B cell (primary cell): ENCODE measurements at regions not wholly inside any gene's neighbourhood (a gene's known extent, or its start where the extent isn't known, plus 50 kb on each side); places are given as distances from the start of the nearest gene placed in this dataset.

Experiments
- ATAC-seq: fragments of 200-7000 bp; cut with Tn5 transposase; one replicate; pipeline ENCODE4 v1.10.0; 2021; ENCODE audit warnings: low read depth, mild to moderate bottlenecking, moderate number of reproducible peaks, moderate library complexity
- CTCF ChIA-PET: fragments of 350-600 bp; sonication (Branson Sonifier 250); formaldehyde crosslinking; loops from one replicate; lab custom pipeline; 2021; ENCODE audit warnings: antibody characterized with exemption, inconsistent platforms; lab: Charles Lee
- POLR2A ChIA-PET: fragments of 350-600 bp; sonication (Branson Sonifier 250); formaldehyde crosslinking; loops from one replicate; lab custom pipeline; 2021; ENCODE audit warnings: antibody characterized with exemption; lab: Charles Lee
- DNase-seq: peaks from one replicate; pipeline ENCODE4 v3.0.0; 2013
- H2AFZ ChIP-seq: 2 replicates; pipeline ENCODE4 v1.6.1; 2012; ENCODE audit warnings: mild to moderate bottlenecking, low read depth, low read length; ENCODE audit not compliant: insufficient read depth, poor library complexity, severe bottlenecking
- H3K27ac ChIP-seq, 2 donors: 1 replicate in 1 of 2; 2 replicates in 1 of 2; pipeline ENCODE4 v1.5.1; 2012 to 2013; ENCODE audit warnings: low read length in 2 of 2, mild to moderate bottlenecking in 2 of 2, moderate library complexity in 1 of 2
- H3K27me3 ChIP-seq, 4 experiments: fragments of 200-600 bp in 1 of 4; sonication (generic) in 1 of 4; replicated peaks in 1 of 4; 1 replicate in 2 of 4; 2 replicates in 2 of 4; pipeline versions ENCODE4 v1.6.1 to v1.7.0; 2013 to 2016; ENCODE audit warnings: low read length in 3 of 4, mild to moderate bottlenecking in 2 of 4, mixed read lengths in 1 of 4, moderate library complexity in 1 of 4; ENCODE audit not compliant: insufficient read depth in 4 of 4, control insufficient read depth in 3 of 4; ENCODE audit errors: control extremely low read depth in 1 of 4
- H3K36me3 ChIP-seq, 2 experiments: replicated peaks in 1 of 2; 1 replicate in 1 of 2; 2 replicates in 1 of 2; pipeline versions ENCODE4 v1.6.1 to v1.7.1; 2013; ENCODE audit warnings: low read length in 1 of 2; ENCODE audit not compliant: insufficient read depth in 2 of 2, control insufficient read depth in 1 of 2; ENCODE audit errors: control extremely low read depth in 1 of 2, extremely low read depth in 1 of 2
- H3K4me1 ChIP-seq, 2 donors: fragments of 200-600 bp in 1 of 2; sonication (generic) in 1 of 2; 1 replicate in 1 of 2; 2 replicates in 1 of 2; pipeline versions ENCODE4 v1.5.1 to v1.6.1; 2013 to 2017; ENCODE audit warnings: low read length in 2 of 2; ENCODE audit not compliant: control insufficient read depth in 2 of 2, insufficient read depth in 2 of 2
- H3K4me2 ChIP-seq: replicated peaks from 2 replicates; pipeline ENCODE3; 2012; ENCODE audit warnings: mild to moderate bottlenecking, low read depth, low read length; ENCODE audit not compliant: poor library complexity, severe bottlenecking
- H3K4me3 ChIP-seq, 5 experiments: fragments of 200-600 bp in 1 of 5; sonication (generic) in 1 of 5; 1 replicate in 3 of 5; 2 replicates in 2 of 5; pipeline versions ENCODE4 v1.5.1 to v1.7.0; 2011 to 2016; ENCODE audit warnings: low read length in 4 of 5, mild to moderate bottlenecking in 4 of 5, low read depth in 2 of 5, control low read depth in 1 of 5, moderate library complexity in 1 of 5; ENCODE audit not compliant: insufficient read depth in 1 of 5; ENCODE audit errors: control extremely low read depth in 1 of 5, extremely low read depth in 1 of 5
- H3K79me2 ChIP-seq: fragments of 200-600 bp; sonication (generic); one replicate; pipeline ENCODE4 v1.6.0; 2016; ENCODE audit warnings: low read length; ENCODE audit not compliant: control insufficient read depth, insufficient read depth
- H3K9ac ChIP-seq: fragments of 200-600 bp; sonication (generic); 2 replicates; pipeline ENCODE4 v1.6.1; 2017; ENCODE audit warnings: mild to moderate bottlenecking, low read length, moderate library complexity
- H3K9me3 ChIP-seq, 3 donors: one replicate each; pipeline versions ENCODE4 v1.6.1 to v1.7.1; 2013; ENCODE audit warnings: low read length in 2 of 3; ENCODE audit not compliant: control insufficient read depth in 2 of 3, insufficient read depth in 1 of 3; ENCODE audit errors: control extremely low read depth in 1 of 3
- H4K20me1 ChIP-seq: 2 replicates; pipeline ENCODE4 v1.6.0; 2012; ENCODE audit warnings: mild to moderate bottlenecking, low read length; ENCODE audit not compliant: insufficient read depth, control insufficient read depth, poor library complexity, severe bottlenecking
- H3K27ac Mint-ChIP-seq: one replicate; pipeline ENCODE4 v1.8.0; 2021; ENCODE audit warnings: mixed read lengths
- H3K27me3 Mint-ChIP-seq: one replicate; pipeline ENCODE4 v1.8.0; 2021; ENCODE audit warnings: mixed read lengths
- H3K4me1 Mint-ChIP-seq: one replicate; pipeline ENCODE4 v1.8.0; 2021; ENCODE audit warnings: mixed read lengths
- H3K4me3 Mint-ChIP-seq: one replicate; pipeline ENCODE4 v1.8.0; 2021; ENCODE audit warnings: mixed read lengths
- H3K9me3 Mint-ChIP-seq: one replicate; pipeline ENCODE4 v1.8.0; 2022; ENCODE audit warnings: mixed read lengths; ENCODE audit not compliant: insufficient read depth
- CTCF ChIP-seq: fragments of 200-600 bp; IDR thresholded peaks from one replicate; pipeline ENCODE4 v1.8.0; 2022; ENCODE audit warnings: antibody characterized with exemption, mild to moderate bottlenecking
- EZH2 ChIP-seq: IDR thresholded peaks from 2 replicates; pipeline ENCODE4 v1.6.1; 2012; ENCODE audit warnings: borderline replicate concordance, low read depth, mild to moderate bottlenecking, moderate library complexity, low read length; ENCODE audit not compliant: insufficient read depth, poor library complexity, severe bottlenecking
- WGBS: methylation state at CpG from one replicate; pipeline ENCODE4 v1.1.5; 2013; ENCODE audit warnings: missing lambda C conversion rate; ENCODE audit not compliant: insufficient coverage; 5-methylcytosine and 5-hydroxymethylcytosine counted together
- intact Hi-C: fragments of 100-400 bp; cut with micrococcal nuclease; formaldehyde crosslinking; loops from one replicate; pipeline ENCODE4 v1.10.0; 2022

- intact Hi-C loops = no loop called here
- Histone ChIP-seq H3K9ac (no peak overlapping the region), H3K27ac (no peak overlapping the region), H4K20me1 (no peaks in the 10 kb centered on the region), H2AFZ (no peak overlapping the region), H3K27me3 (no peaks in the 10 kb centered on the region), H3K36me3 (no peaks in the 10 kb centered on the region), H3K4me1 (no peaks in the 10 kb centered on the region), H3K4me3 (no peak overlapping the region), H3K79me2 (no peaks in the 10 kb centered on the region), H3K4me2 (no peak overlapping the region), H3K9me3 (peaks cover 0 to 8% (median 0%) of the 10 kb centered on the region in 3 donors)
- ATAC-seq (no peak), DNase-seq (no peak)
- ChIA-PET POLR2A (no interaction called here), CTCF (no interaction called here)
- Mint-ChIP-seq H3K9me3 (peaks cover 3% of the 10 kb centered on the region), H3K27ac (no peak overlapping the region), H3K4me1 (no peaks in the 10 kb centered on the region), H3K27me3 (no peaks in the 10 kb centered on the region), H3K4me3 (no peak overlapping the region)
- TF ChIP-seq CTCF = no peak
- no peak for TF ChIP-seq EZH2
- no CpG with 5 or more reads among the region's 2 CpGs for WGBS
These were observed 370.5 kb downstream of the ACTR3B start for GRCh38 chr7:153130052-153130451.

GRCh38 chr7:153151766-153152165 lies 392.2 kb downstream of the ACTR3B start:
- DNase-seq (no peak), ATAC-seq (no peak)
- Histone ChIP-seq H3K4me1 (no peaks in the 10 kb centered on the region), H2AFZ (no peak overlapping the region), H3K4me2 (no peak overlapping the region), H4K20me1 (no peaks in the 10 kb centered on the region), H3K27me3 (no peaks in the 10 kb centered on the region), H3K36me3 (no peaks in the 10 kb centered on the region), H3K4me3 (no peak overlapping the region), H3K79me2 (no peaks in the 10 kb centered on the region), H3K27ac (no peak overlapping the region), H3K9ac (no peak overlapping the region), H3K9me3 (peaks cover 0 to 14% (median 0%) of the 10 kb centered on the region in 3 donors)
- WGBS = 88% methylated on average over 8 of the region's 8 CpGs
- no peak overlapping the region for H3K4me3 Mint-ChIP-seq
- no peaks in the 10 kb centered on the region for H3K27me3 Mint-ChIP-seq
- intact Hi-C loops = no loop called here
- ChIA-PET POLR2A (no interaction called here), CTCF (no interaction called here)
- TF ChIP-seq CTCF (no peak), EZH2 (no peak)
- no peaks in the 10 kb centered on the region for H3K4me1 Mint-ChIP-seq
- H3K9me3 Mint-ChIP-seq = peaks cover 6% of the 10 kb centered on the region
- H3K27ac Mint-ChIP-seq = no peak overlapping the region
